Upper lobe of right lung (tissue), 1 donor: ENCODE measurements at regions not wholly inside any gene's neighbourhood (a gene's known extent, or its start where the extent isn't known, plus 50 kb on each side); places are given as distances from the start of the nearest gene placed in this dataset.

Experiments
- ATAC-seq: fragments of 200-7000 bp; cut with Tn5 transposase; one replicate; pipeline ENCODE4 v1.9.1; 2020; ENCODE audit warnings: mild to moderate bottlenecking, moderate library complexity
- DNase-seq: peaks from one replicate; pipeline ENCODE4 v3.0.0-alpha.2; 2020
- H3K27ac ChIP-seq: fragments of 200-600 bp; one replicate; pipeline ENCODE4 v1.8.0; 2022
- H3K27me3 ChIP-seq: fragments of 200-600 bp; one replicate; pipeline ENCODE4 v1.8.0; 2022; ENCODE audit warnings: mild to moderate bottlenecking
- H3K36me3 ChIP-seq: fragments of 200-600 bp; one replicate; pipeline ENCODE4 v1.8.0; 2022
- H3K4me1 ChIP-seq: fragments of 200-600 bp; one replicate; pipeline ENCODE4 v1.8.0; 2022
- H3K4me3 ChIP-seq: fragments of 200-600 bp; one replicate; pipeline ENCODE4 v1.8.0; 2022; ENCODE audit warnings: mild to moderate bottlenecking
- H3K9me3 ChIP-seq: fragments of 200-600 bp; one replicate; pipeline ENCODE4 v1.8.0; 2022
- CTCF ChIP-seq: fragments of 200-600 bp; IDR thresholded peaks from one replicate; pipeline ENCODE4 v1.8.0; 2022; ENCODE audit warnings: antibody characterized with exemption
- intact Hi-C: fragments of 100-400 bp; cut with DNase I; formaldehyde crosslinking; loops from one replicate; pipeline ENCODE4 v1.11.0; 2022
- donor health status: DM: no; HTN: yes; CAD: no; lungs with severe emphysema.

- ATAC-seq (no peak), DNase-seq (no peak)
- intact Hi-C loops, result loop anchor here (10.0 kb wide), 1 partner anchor 97 kb away; no protein-coding TSS in a partner anchor
- no peaks in the 10 kb centered on the region for H3K27me3 ChIP-seq
- no peaks in the 10 kb centered on the region for H3K9me3 ChIP-seq
- peak overlapping the region; percentile 13 for H3K4me3 ChIP-seq
- peaks cover 48% of the 10 kb centered on the region for H3K4me1 ChIP-seq
- H3K27ac ChIP-seq, result peak overlapping the region; percentile 68
- TF ChIP-seq CTCF, result no peak
- H3K36me3 ChIP-seq, result no peaks in the 10 kb centered on the region
Observed at GRCh38 chr20:50277460-50278376, 87.1 kb downstream of the CEBPB start.

- peak overlapping the region; percentile 68 for H3K27ac ChIP-seq
- DNase-seq (no peak), ATAC-seq (no peak)
- no peaks in the 10 kb centered on the region for H3K36me3 ChIP-seq
- peaks cover 49% of the 10 kb centered on the region for H3K4me1 ChIP-seq
- H3K4me3 ChIP-seq, result no peak overlapping the region
- no peaks in the 10 kb centered on the region for H3K27me3 ChIP-seq
- intact Hi-C loops, result loop anchor here (10.0 kb wide), 1 partner anchor 96 kb away; no protein-coding TSS in a partner anchor
- no peaks in the 10 kb centered on the region for H3K9me3 ChIP-seq
- no peak for TF ChIP-seq CTCF
Observed at GRCh38 chr20:50278377-50278683, 87.7 kb downstream of the CEBPB start.

- peak; percentile 46 for TF ChIP-seq CTCF
- intact Hi-C loops, result loop anchor here (10.0 kb wide), 1 partner anchor 96 kb away; no protein-coding TSS in a partner anchor
- ATAC-seq, result peak; percentile 59
- Histone ChIP-seq H3K9me3 (no peaks in the 10 kb centered on the region), H3K4me1 (peaks cover 49% of the 10 kb centered on the region), H3K36me3 (no peaks in the 10 kb centered on the region), H3K27ac (peak overlapping the region; percentile 68), H3K4me3 (no peak overlapping the region), H3K27me3 (no peaks in the 10 kb centered on the region)
- DNase-seq, result peak; percentile 92
Observed at GRCh38 chr20:50278684-50279531, 88.3 kb downstream of the CEBPB start.

- no peak for ATAC-seq
- TF ChIP-seq CTCF, result no peak
- Histone ChIP-seq H3K36me3 (no peaks in the 10 kb centered on the region), H3K27ac (peak overlapping the region; percentile 24), H3K9me3 (no peaks in the 10 kb centered on the region), H3K4me1 (peaks cover 57% of the 10 kb centered on the region), H3K27me3 (no peaks in the 10 kb centered on the region), H3K4me3 (no peak overlapping the region)
- no peak for DNase-seq
- intact Hi-C loops, result loop anchor here (10.0 kb wide), 1 partner anchor 95 kb away; no protein-coding TSS in a partner anchor
Observed at GRCh38 chr20:50279988-50280850, 89.6 kb downstream of the CEBPB start.
